K562 (cell line): ENCODE measurements at regions not wholly inside any gene's neighbourhood (a gene's known extent, or its start where the extent isn't known, plus 50 kb on each side); places are given as distances from the start of the nearest gene placed in this dataset.

Source experiments
- ARHGAP35 ChIP-seq: fragments of 450-650 bp; IDR thresholded peaks from 2 replicates; pipeline ENCODE4 v1.6.1; 2018; ENCODE audit not compliant: partially characterized antibody
- ARNT ChIP-seq, 2 experiments: fragments of 450-650 bp; IDR thresholded peaks; 2 replicates each; pipeline ENCODE4 v1.6.1; 2016; ENCODE audit warnings: mild to moderate bottlenecking in 1 of 2
- ATF1 ChIP-seq, 2 experiments: fragments of 450-650 bp in 1 of 2; IDR thresholded peaks; 2 replicates each; pipeline ENCODE4 v1.6.1; 2016; ENCODE audit warnings: missing compliant biosample characterization in 1 of 2, missing genetic modification characterization in 1 of 2
- ETV6 ChIP-seq, 3 experiments: fragments of 150-350 bp in 1 of 3; sonication (generic) in 1 of 3; formaldehyde crosslinking in 1 of 3; IDR thresholded peaks; 2 replicates each; pipeline versions ENCODE4 v1.6.1 to v1.8.0; 2014 to 2022; ENCODE audit warnings: borderline replicate concordance in 2 of 3, low read depth in 2 of 3, antibody characterized with exemption in 1 of 3, low read length in 1 of 3, mild to moderate bottlenecking in 1 of 3, missing genetic modification reagents in 1 of 3
- EWSR1 ChIP-seq: fragments of 450-650 bp; IDR thresholded peaks from 2 replicates; pipeline ENCODE4 v1.6.1; 2018; ENCODE audit warnings: borderline replicate concordance, mild to moderate bottlenecking, low read depth, moderate library complexity; ENCODE audit not compliant: partially characterized antibody
- FOXJ2 ChIP-seq: fragments of 200-800 bp; sonication (Bioruptor generic); IDR thresholded peaks from 2 replicates; pipeline ENCODE4 v1.6.1; 2016; ENCODE audit warnings: missing genetic modification characterization, missing compliant biosample characterization
- GTF2E2 ChIP-seq: fragments of 200-800 bp; sonication (Bioruptor generic); IDR thresholded peaks from 2 replicates; pipeline ENCODE4 v1.6.1; 2016; ENCODE audit warnings: missing genetic modification characterization, missing compliant biosample characterization
- IRF9 ChIP-seq: fragments of 450-650 bp; IDR thresholded peaks from 2 replicates; pipeline ENCODE4 v1.6.1; 2016; ENCODE audit warnings: missing biosample characterization, missing genetic modification characterization
- JUN ChIP-seq, 2 experiments: sonication (generic) in 1 of 2; formaldehyde crosslinking in 1 of 2; IDR thresholded peaks; 2 replicates each; pipeline versions ENCODE4 v1.6.1 to v1.8.0; 2012 to 2022; ENCODE audit warnings: borderline replicate concordance in 2 of 2, mild to moderate bottlenecking in 2 of 2, improper control_type of control experiment in 1 of 2, low read depth in 1 of 2, low read length in 1 of 2, missing genetic modification reagents in 1 of 2
- MAFF ChIP-seq: IDR thresholded peaks from 2 replicates; pipeline ENCODE4 v1.6.1; 2012; ENCODE audit warnings: low read length, improper control_type of control experiment
- NFIC ChIP-seq: fragments of 450-650 bp; IDR thresholded peaks from 2 replicates; pipeline ENCODE4 v1.6.1; 2017; ENCODE audit warnings: mild to moderate bottlenecking, inconsistent platforms
- NFXL1 ChIP-seq: fragments of 450-650 bp; formaldehyde crosslinking; IDR thresholded peaks from 2 replicates; pipeline ENCODE4 v1.4.0; 2021; ENCODE audit warnings: mild to moderate bottlenecking
- SMAD3 ChIP-seq: fragments of 450-650 bp; formaldehyde crosslinking; conservative IDR thresholded peaks from 2 replicates; pipeline ENCODE4 v1.4.0; 2020; ENCODE audit warnings: mild to moderate bottlenecking
- SRSF3 ChIP-seq: fragments of 200-400 bp; formaldehyde crosslinking; IDR thresholded peaks from 2 replicates; pipeline ENCODE4 v1.6.1; 2016; ENCODE audit warnings: mild to moderate bottlenecking, low read length, moderate library complexity; ENCODE audit not compliant: insufficient read depth
- TAL1 ChIP-seq: fragments of 450-650 bp; IDR thresholded peaks from 2 replicates; pipeline ENCODE4 v1.6.1; 2016; ENCODE audit warnings: mild to moderate bottlenecking
- TFAP4 ChIP-seq: sonication (generic); formaldehyde crosslinking; IDR thresholded peaks from 2 replicates; pipeline ENCODE4 v1.8.0; 2022; ENCODE audit warnings: missing genetic modification reagents, mild to moderate bottlenecking, moderate library complexity, borderline replicate concordance
- ZNF232 ChIP-seq: sonication (generic); formaldehyde crosslinking; IDR thresholded peaks from 2 replicates; pipeline ENCODE4 v1.8.0; 2022; ENCODE audit warnings: mild to moderate bottlenecking, missing genetic modification reagents
- ZNF318 ChIP-seq, 2 experiments: fragments of 450-650 bp; IDR thresholded peaks; 2 replicates each; pipeline ENCODE4 v1.6.1; 2016; ENCODE audit warnings: mild to moderate bottlenecking in 2 of 2, borderline replicate concordance in 1 of 2, low read depth in 1 of 2, moderate library complexity in 1 of 2

- TF ChIP-seq TFAP4 (CRISPR knock-in tag) (no peak), TAL1 (peak; percentile 99), NFXL1 (peak; percentile 70; the same call in 1 of the 2 replicates), ETV6 (IDR thresholded peaks at IDR 0.05; ENCODE audit: borderline replicate concordance in 1 of 2, low read depth in 2 of 2, low read length in 1 of 2) (peak in 1 of 2 experiments; percentile 50; a peak in 1 of 4 replicates), ETV6 (CRISPR knock-in tag; IDR thresholded peaks at IDR 0.05; ENCODE audit: borderline replicate concordance) (no peak), MAFF (peak; percentile 25; the same call in 1 of the 2 replicates), SRSF3 (no peak), FOXJ2 (tag) (0 out of 2 replicates have a peak, but pooled peaks have one; percentile 50), EWSR1 (peak; percentile 79), NFIC (peak; percentile 94), ZNF232 (CRISPR knock-in tag) (no peak), JUN (IDR thresholded peaks at IDR 0.05; ENCODE audit: borderline replicate concordance, low read depth, low read length) (peak; percentile 48; the same call in 1 of the 2 replicates), JUN (CRISPR knock-in tag; IDR thresholded peaks at IDR 0.05; ENCODE audit: borderline replicate concordance) (no peak), GTF2E2 (tag) (0 out of 2 replicates have a peak, but pooled peaks have one; percentile 49), SMAD3 (CRISPR knock-in tag) (peak; percentile 87), ARNT (IDR thresholded peaks at IDR 0.05) (peak in 1 of 2 experiments; percentile 90; a peak in 2 of 4 replicates), ATF1 (CRISPR knock-in tag; IDR thresholded peaks at IDR 0.05) (no peak), ATF1 (tag; IDR thresholded peaks at IDR 0.05) (peak; percentile 33; the same call in 1 of the 2 replicates), IRF9 (tag) (no peak), ZNF318 (IDR thresholded peaks at IDR 0.05; ENCODE audit: borderline replicate concordance in 1 of 2, low read depth in 1 of 2) (peak in 1 of 2 experiments; percentile 74; a peak in 1 of 4 replicates), ARHGAP35 (no peak)
Observed at GRCh38 chr1:121595089-121595488, 410.3 kb downstream of the SRGAP2C start (continued).
